HepG2 (cell line): ENCODE measurements at regions not wholly inside any gene's neighbourhood (a gene's known extent, or its start where the extent isn't known, plus 50 kb on each side); places are given as distances from the start of the nearest gene placed in this dataset.

Experiments
- ATAC-seq: fragments of 200-7000 bp; cut with Tn5 transposase; 3 replicates; pipeline ENCODE4 v1.9.1; 2020; ENCODE audit warnings: mild to moderate bottlenecking, moderate library complexity
- BruUV-seq: library from RNA; stranded (reverse); fragments of 400-500 nt; replicated peaks from 2 replicates; lab custom pipeline; 2021; lab: Mats Ljungman, UMichigan
- CTCF ChIA-PET: fragments of 300-600 bp; formaldehyde crosslinking; extraction: SDS; loops from one replicate; lab custom pipeline; 2021; ENCODE audit warnings: low total read pairs, inconsistent platforms, low intra/inter-chr PET ratio; lab: Yijun Ruan, JAX
- POLR2A ChIA-PET: fragments of 350-600 bp; sonication (Branson Sonifier 250); formaldehyde crosslinking; loops from one replicate; lab custom pipeline; 2020; ENCODE audit warnings: antibody characterized with exemption, inconsistent platforms; lab: Yijun Ruan, JAX
- DNase-seq: peaks from one replicate; pipeline ENCODE4 v3.0.0-alpha.2; 2015; ENCODE audit warnings: low spot score
- FAIRE-seq: peaks from 3 replicates; lab custom pipeline; 2011; peaks lifted over from hg19 to GRCh38; lab: Jason Lieb, UNC
- H2AFZ ChIP-seq: one replicate; pipeline ENCODE4 v1.6.1; 2011; ENCODE audit warnings: low read length, inconsistent platforms
- H3K27ac ChIP-seq: fragments of 300-600 bp; 3 replicates; pipeline ENCODE4 v1.8.0; 2011; ENCODE audit warnings: mixed run types, mild to moderate bottlenecking, mixed read lengths, low read length, inconsistent platforms; ENCODE audit not compliant: insufficient read depth; ENCODE audit errors: extremely low read length
- H3K27me3 ChIP-seq, 2 experiments: fragments of 200-600 bp in 1 of 2; 2 replicates in 1 of 2; 3 replicates in 1 of 2; pipeline versions ENCODE4 v1.6.0 to v1.8.0; 2011; ENCODE audit warnings: low read length in 2 of 2, mild to moderate bottlenecking in 2 of 2, moderate library complexity in 2 of 2, inconsistent platforms in 1 of 2; ENCODE audit not compliant: insufficient read depth in 2 of 2, control insufficient read depth in 1 of 2
- H3K36me3 ChIP-seq, 2 experiments: fragments of 200-600 bp in 1 of 2; replicated peaks in 1 of 2; 2 replicates in 1 of 2; 3 replicates in 1 of 2; pipeline versions ENCODE4 v1.5.1 to v1.8.0; 2011; ENCODE audit warnings: low read length in 2 of 2, inconsistent platforms in 1 of 2; ENCODE audit not compliant: insufficient read depth in 2 of 2, control insufficient read depth in 1 of 2
- H3K4me1 ChIP-seq: 2 replicates; pipeline ENCODE4 v1.5.1; 2012; ENCODE audit warnings: low read length, inconsistent platforms; ENCODE audit not compliant: insufficient read depth
- H3K4me2 ChIP-seq: 2 replicates; pipeline ENCODE4 v1.6.0; 2011; ENCODE audit warnings: low read depth, low read length, inconsistent platforms
- H3K4me3 ChIP-seq, 3 experiments: fragments of 200-600 bp in 1 of 3; sonication (generic), shearing (Covaris generic) in 1 of 3; replicated peaks in 1 of 3; 2 replicates each; pipeline ENCODE4 v1.5.1; 2011 to 2016; ENCODE audit warnings: low read length in 3 of 3, inconsistent platforms in 2 of 3, low read depth in 2 of 3, mild to moderate bottlenecking in 2 of 3, control low read depth in 1 of 3, mixed read lengths in 1 of 3; ENCODE audit not compliant: insufficient read depth in 1 of 3
- H3K79me2 ChIP-seq: one replicate; pipeline ENCODE4 v1.6.1; 2011; ENCODE audit warnings: low read length, inconsistent platforms; ENCODE audit not compliant: insufficient read depth
- H3K9ac ChIP-seq: 2 replicates; pipeline ENCODE4 v1.6.0; 2011; ENCODE audit warnings: mild to moderate bottlenecking, low read depth, low read length, inconsistent platforms; ENCODE audit not compliant: insufficient read depth
- H3K9me3 ChIP-seq: 2 replicates; pipeline ENCODE4 v1.5.1; 2012; ENCODE audit warnings: mild to moderate bottlenecking, low read length
- H4K20me1 ChIP-seq: 2 replicates; pipeline ENCODE4 v1.6.0; 2011; ENCODE audit warnings: inconsistent platforms, mild to moderate bottlenecking, low read length, moderate library complexity; ENCODE audit not compliant: insufficient read depth
- CHD4 ChIP-seq: fragments of 200-600 bp; sonication (generic); IDR thresholded peaks from 2 replicates; pipeline ENCODE4 v1.7.0; 2017; ENCODE audit warnings: mild to moderate bottlenecking, low read length, borderline replicate concordance
- ELF4 ChIP-seq: sonication (generic); formaldehyde crosslinking; IDR thresholded peaks from 2 replicates; pipeline ENCODE4 v1.5.0; 2020; ENCODE audit warnings: missing genetic modification reagents, mild to moderate bottlenecking, moderate library complexity, borderline replicate concordance
- FOXP4 ChIP-seq: sonication (generic); formaldehyde crosslinking; IDR thresholded peaks from 2 replicates; pipeline ENCODE4 v1.4.0; 2020; ENCODE audit warnings: missing genetic modification reagents
- ZNF629 ChIP-seq: sonication (generic); formaldehyde crosslinking; conservative IDR thresholded peaks from 2 replicates; pipeline ENCODE4 v1.5.0; 2020; ENCODE audit warnings: missing genetic modification reagents
- WGBS: methylation state at CpG from one replicate; pipeline ENCODE4 v1.1.6; 2017; ENCODE audit warnings: low lambda C conversion rate; 5-methylcytosine and 5-hydroxymethylcytosine counted together
- in situ Hi-C: cut with HindIII; loops from 2 replicates; pipeline ENCODE4 v1.10.0; 2017; ENCODE audit warnings: low pct_unique_long_range_greater_than_20kb; ENCODE audit not compliant: extremely low pct_ligation_motif_present
- intact Hi-C: fragments of 100-400 bp; cut with micrococcal nuclease; formaldehyde crosslinking; loops from one replicate; pipeline ENCODE4 v1.10.0; 2022; ENCODE audit not compliant: unreplicated experiment
- TF ChIP-seq, protein P1 (sequence below): fragments of 450-650 bp; IDR thresholded peaks from 2 replicates; pipeline ENCODE4 v1.6.1; 2017; ENCODE audit warnings: mild to moderate bottlenecking

- BruUV-seq = no TSS peak
- no peak for FAIRE-seq
- POLR2A ChIA-PET = no interaction called here
These were observed 82.6 kb upstream of the MAGI1 start for GRCh38 chr3:66121318-66121717.

More at GRCh38 chr3:66121318-66121717, 82.6 kb upstream of the MAGI1 start:
- Histone ChIP-seq H3K27ac (no peak overlapping the region), H3K27me3 (peaks cover 2 to 10% of the 10 kb centered on the region in 2 experiments; a peak in 2 of 5 replicates), H3K9ac (no peak overlapping the region), H3K4me1 (peaks cover 24% of the 10 kb centered on the region), H2AFZ (no peak overlapping the region), H4K20me1 (no peaks in the 10 kb centered on the region), H3K36me3 (no peaks in the 10 kb centered on the region)
- intact Hi-C loops (no loop called here), in situ Hi-C loops (no loop called here)
- DNase-seq = no peak
- no peak for TF ChIP-seq CHD4
- TF ChIP-seq, protein P1, sequence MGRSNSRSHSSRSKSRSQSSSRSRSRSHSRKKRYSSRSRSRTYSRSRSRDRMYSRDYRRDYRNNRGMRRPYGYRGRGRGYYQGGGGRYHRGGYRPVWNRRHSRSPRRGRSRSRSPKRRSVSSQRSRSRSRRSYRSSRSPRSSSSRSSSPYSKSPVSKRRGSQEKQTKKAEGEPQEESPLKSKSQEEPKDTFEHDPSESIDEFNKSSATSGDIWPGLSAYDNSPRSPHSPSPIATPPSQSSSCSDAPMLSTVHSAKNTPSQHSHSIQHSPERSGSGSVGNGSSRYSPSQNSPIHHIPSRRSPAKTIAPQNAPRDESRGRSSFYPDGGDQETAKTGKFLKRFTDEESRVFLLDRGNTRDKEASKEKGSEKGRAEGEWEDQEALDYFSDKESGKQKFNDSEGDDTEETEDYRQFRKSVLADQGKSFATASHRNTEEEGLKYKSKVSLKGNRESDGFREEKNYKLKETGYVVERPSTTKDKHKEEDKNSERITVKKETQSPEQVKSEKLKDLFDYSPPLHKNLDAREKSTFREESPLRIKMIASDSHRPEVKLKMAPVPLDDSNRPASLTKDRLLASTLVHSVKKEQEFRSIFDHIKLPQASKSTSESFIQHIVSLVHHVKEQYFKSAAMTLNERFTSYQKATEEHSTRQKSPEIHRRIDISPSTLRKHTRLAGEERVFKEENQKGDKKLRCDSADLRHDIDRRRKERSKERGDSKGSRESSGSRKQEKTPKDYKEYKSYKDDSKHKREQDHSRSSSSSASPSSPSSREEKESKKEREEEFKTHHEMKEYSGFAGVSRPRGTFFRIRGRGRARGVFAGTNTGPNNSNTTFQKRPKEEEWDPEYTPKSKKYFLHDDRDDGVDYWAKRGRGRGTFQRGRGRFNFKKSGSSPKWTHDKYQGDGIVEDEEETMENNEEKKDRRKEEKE = no peak
- no peak for TF ChIP-seq ELF4 (CRISPR knock-in tag)
- no peak for TF ChIP-seq FOXP4 (CRISPR knock-in tag)
- no peak for TF ChIP-seq ZNF629
- TF ChIP-seq, all 625 proteins: peak for 0
- WGBS = 68% methylated on average over 6 of the region's 6 CpGs
- Histone ChIP-seq H3K79me2 (no peaks in the 10 kb centered on the region), H3K4me2 (no peak overlapping the region), H3K9me3 (no peaks in the 10 kb centered on the region), H3K4me3 (no peak overlapping the region)
- ATAC-seq = no peak
- CTCF ChIA-PET = no interaction called here
